Transverse colon (tissue), 4 donors: ENCODE measurements at regions not wholly inside any gene's neighbourhood (a gene's known extent, or its start where the extent isn't known, plus 50 kb on each side); places are given as distances from the start of the nearest gene placed in this dataset.

ENCODE experiments used
- CTCF ChIP-seq, 5 experiments: fragments of 200-600 bp in 3 of 5; fragments of 450-650 bp in 2 of 5; sonication (generic) in 3 of 5; IDR thresholded peaks; 1 replicate in 2 of 5; 2 replicates in 3 of 5; pipeline ENCODE4 v1.5.1; 2016 to 2017; ENCODE audit warnings: antibody characterized with exemption in 5 of 5, inconsistent platforms in 3 of 5, mild to moderate bottlenecking in 2 of 5, moderate library complexity in 1 of 5
- POLR2AphosphoS5 ChIP-seq, 3 donors: sonication (generic); formaldehyde crosslinking; IDR thresholded peaks; one replicate each; pipeline ENCODE4 v1.6.1; 2016; ENCODE audit warnings: antibody characterized with exemption in 3 of 3

- no peak for TF ChIP-seq CTCF (IDR thresholded peaks at IDR 0.05)
- no peak for TF ChIP-seq POLR2AphosphoS5 (IDR thresholded peaks at IDR 0.05)
These were observed 311.4 kb upstream of the MSX2 start for GRCh38 chr5:174412941-174413340.
